CD4-positive, alpha-beta T cell (primary cell): ENCODE measurements at regions not wholly inside any gene's neighbourhood (a gene's known extent, or its start where the extent isn't known, plus 50 kb on each side); places are given as distances from the start of the nearest gene placed in this dataset.

Source experiments
- ATAC-seq: fragments of 200-7000 bp; cut with Tn5 transposase; one replicate; pipeline ENCODE4 v1.10.0; 2022; ENCODE audit warnings: mild to moderate bottlenecking; ENCODE audit not compliant: poor library complexity
- CTCF ChIA-PET: fragments of 350-600 bp; sonication (Branson Sonifier 250); formaldehyde crosslinking; loops from one replicate; lab custom pipeline; 2021; ENCODE audit warnings: antibody characterized with exemption, inconsistent platforms; lab: Charles Lee
- POLR2A ChIA-PET: fragments of 350-600 bp; sonication (Branson Sonifier 250); formaldehyde crosslinking; loops from one replicate; lab custom pipeline; 2021; ENCODE audit warnings: antibody characterized with exemption, inconsistent platforms; lab: Charles Lee
- DNase-seq, 14 experiments: peaks; one replicate each; pipeline ENCODE4 v3.0.0-alpha.2; 2013 to 2020; ENCODE audit warnings: mixed read lengths in 2 of 14
- H3K27ac ChIP-seq, 2 donors: one replicate each; pipeline versions ENCODE4 v1.5.1 to v1.7.0; 2013; ENCODE audit warnings: low read length in 2 of 2, low read depth in 1 of 2, mild to moderate bottlenecking in 1 of 2
- H3K27me3 ChIP-seq, 2 experiments: 1 replicate in 1 of 2; 2 replicates in 1 of 2; pipeline versions ENCODE4 v1.6.1 to v1.7.0; 2013; ENCODE audit warnings: low read length in 2 of 2, control low read depth in 1 of 2, mild to moderate bottlenecking in 1 of 2, moderate library complexity in 1 of 2; ENCODE audit not compliant: insufficient read depth in 2 of 2, control insufficient read depth in 1 of 2
- H3K36me3 ChIP-seq: one replicate; pipeline ENCODE4 v1.6.1; 2013; ENCODE audit warnings: low read length, control low read depth; ENCODE audit not compliant: insufficient read depth
- H3K4me1 ChIP-seq: one replicate; pipeline ENCODE4 v1.6.1; 2013; ENCODE audit warnings: low read length, control low read depth; ENCODE audit not compliant: insufficient read depth
- H3K4me3 ChIP-seq: one replicate; pipeline ENCODE4 v1.5.1; 2013; ENCODE audit warnings: mild to moderate bottlenecking, low read length, moderate library complexity
- H3K9me3 ChIP-seq, 2 experiments: 1 replicate in 1 of 2; 2 replicates in 1 of 2; pipeline versions ENCODE4 v1.6.1 to v1.7.0; 2013; ENCODE audit warnings: low read length in 2 of 2, mild to moderate bottlenecking in 2 of 2, control low read depth in 1 of 2, moderate library complexity in 1 of 2; ENCODE audit not compliant: control insufficient read depth in 1 of 2, insufficient read depth in 1 of 2
- H3K27ac Mint-ChIP-seq: one replicate; pipeline ENCODE4 v1.8.0; 2020; ENCODE audit warnings: mixed read lengths
- H3K27me3 Mint-ChIP-seq: one replicate; pipeline ENCODE4 v1.8.0; 2021; ENCODE audit warnings: mixed read lengths
- H3K36me3 Mint-ChIP-seq: one replicate; pipeline ENCODE4 v1.8.0; 2021; ENCODE audit warnings: low read depth, mixed read lengths
- H3K4me1 Mint-ChIP-seq: one replicate; pipeline ENCODE4 v1.8.0; 2021; ENCODE audit warnings: low read depth, mixed read lengths
- H3K4me3 Mint-ChIP-seq: one replicate; pipeline ENCODE4 v1.8.0; 2020; ENCODE audit warnings: mild to moderate bottlenecking, mixed read lengths
- H3K9me3 Mint-ChIP-seq: one replicate; pipeline ENCODE4 v1.8.0; 2020; ENCODE audit warnings: mixed read lengths
- CTCF ChIP-seq: fragments of 200-600 bp; IDR thresholded peaks from one replicate; pipeline ENCODE4 v1.8.0; 2022; ENCODE audit warnings: antibody characterized with exemption, mild to moderate bottlenecking
- intact Hi-C, 2 experiments: fragments of 100-400 bp; cut with DNase I in 1 of 2; cut with micrococcal nuclease in 1 of 2; formaldehyde crosslinking; loops; one replicate each; pipeline versions ENCODE4 v1.15.1 to v1.9.0; 2023 to 2025; cut with DNase I, micrococcal nuclease

GRCh38 chr11:70630816-70631623, 232.7 kb downstream of the CTTN start:
- no peak overlapping the region for H3K4me3 ChIP-seq
- no peaks in the 10 kb centered on the region for H3K4me1 ChIP-seq
- intact Hi-C loops = no loop called here
- ATAC-seq (no peak), DNase-seq (no peak)
- peaks cover 15% of the 10 kb centered on the region for H3K27me3 Mint-ChIP-seq
- no peaks in the 10 kb centered on the region for H3K36me3 ChIP-seq
- H3K4me1 Mint-ChIP-seq = no peaks in the 10 kb centered on the region
- no peak overlapping the region for H3K27ac ChIP-seq
- no peak overlapping the region for H3K4me3 Mint-ChIP-seq
- H3K9me3 Mint-ChIP-seq = no peaks in the 10 kb centered on the region
- no peak overlapping the region for H3K27ac Mint-ChIP-seq
- H3K36me3 Mint-ChIP-seq = no peaks in the 10 kb centered on the region
- ChIA-PET POLR2A (no interaction called here), CTCF (no interaction called here)
- no peak for TF ChIP-seq CTCF
- no peaks in the 10 kb centered on the region for H3K27me3 ChIP-seq
- H3K9me3 ChIP-seq = peaks cover 0 to 13% of the 10 kb centered on the region in 2 experiments

- H3K27ac Mint-ChIP-seq = no peak overlapping the region
- DNase-seq = no peak
- no peak overlapping the region for H3K4me3 ChIP-seq
- no peak for ATAC-seq
- H3K4me1 ChIP-seq = no peaks in the 10 kb centered on the region
- no peaks in the 10 kb centered on the region for H3K27me3 ChIP-seq
- ChIA-PET POLR2A (no interaction called here), CTCF (no interaction called here)
- H3K4me1 Mint-ChIP-seq = no peaks in the 10 kb centered on the region
- no peak overlapping the region for H3K4me3 Mint-ChIP-seq
- H3K27me3 Mint-ChIP-seq = peaks cover 12% of the 10 kb centered on the region
- intact Hi-C loops = no loop called here
- no peaks in the 10 kb centered on the region for H3K36me3 Mint-ChIP-seq
- H3K9me3 ChIP-seq = peaks cover 0 to 14% of the 10 kb centered on the region in 2 experiments
- no peak for TF ChIP-seq CTCF
- no peaks in the 10 kb centered on the region for H3K9me3 Mint-ChIP-seq
- no peak overlapping the region for H3K27ac ChIP-seq
- H3K36me3 ChIP-seq = no peaks in the 10 kb centered on the region
Observed at GRCh38 chr11:70631624-70632047, 233.3 kb downstream of the CTTN start.

- Histone ChIP-seq H3K36me3 (no peaks in the 10 kb centered on the region), H3K4me3 (no peak overlapping the region), H3K9me3 (peaks cover 0 to 22% of the 10 kb centered on the region in 2 experiments), H3K27ac (no peak overlapping the region), H3K4me1 (no peaks in the 10 kb centered on the region), H3K27me3 (no peaks in the 10 kb centered on the region)
- Mint-ChIP-seq H3K9me3 (no peaks in the 10 kb centered on the region), H3K27ac (no peak overlapping the region), H3K4me3 (no peak overlapping the region), H3K4me1 (no peaks in the 10 kb centered on the region), H3K36me3 (no peaks in the 10 kb centered on the region), H3K27me3 (peaks cover 3% of the 10 kb centered on the region)
- no peak for ATAC-seq
- TF ChIP-seq CTCF = no peak
- DNase-seq = no peak
- CTCF ChIA-PET = no interaction called here
- POLR2A ChIA-PET = no interaction called here
- intact Hi-C loops = no loop called here
Observed at GRCh38 chr11:70633610-70634009, 235.3 kb downstream of the CTTN start.
